DMS53 (cell line): ENCODE measurements at regions not wholly inside any gene's neighbourhood (a gene's known extent, or its start where the extent isn't known, plus 50 kb on each side); places are given as distances from the start of the nearest gene placed in this dataset.
"Not testable (repeated sequence)": the region's sequence is repeated elsewhere in the genome, so short reads cannot be mapped to it uniquely, and the experiment has no call there.

ENCODE experiments used
- DNase-seq: peaks from one replicate; lab custom pipeline; 2025; lab: John Stamatoyannopoulos, UW

- DNase-seq, result no peak
These were observed 128.0 kb upstream of the GPR12 start for GRCh38 chr13:26888632-26889031.

GRCh38 chr13:26887594-26887993, 127.0 kb upstream of the GPR12 start:
- no peak for DNase-seq

- DNase-seq, result no peak
These were observed 123.1 kb upstream of the GPR12 start for GRCh38 chr13:26883613-26884257.

GRCh38 chr13:26882731-26883130, 122.1 kb upstream of the GPR12 start:
- DNase-seq, result no peak

- DNase-seq, result peak; percentile 64
These were observed 120.6 kb upstream of the GPR12 start for GRCh38 chr13:26881154-26881553.

GRCh38 chr13:26880735-26881134, 120.1 kb upstream of the GPR12 start:
- peak; percentile 43 for DNase-seq

GRCh38 chr13:26878438-26878837, 117.9 kb upstream of the GPR12 start:
- no peak for DNase-seq

GRCh38 chr13:26873386-26873698, 112.8 kb upstream of the GPR12 start:
- no peak for DNase-seq

GRCh38 chr13:26872525-26873385, 112.2 kb upstream of the GPR12 start:
- DNase-seq, result peak; percentile 80

GRCh38 chr13:26867451-26868091, 107.0 kb upstream of the GPR12 start:
- DNase-seq, result peak; percentile 22

- DNase-seq, result no peak
These were observed 104.0 kb upstream of the GPR12 start for GRCh38 chr13:26864576-26864975.

- peak; percentile 19 for DNase-seq
These were observed 101.4 kb upstream of the GPR12 start for GRCh38 chr13:26861941-26862340.

- no peak for DNase-seq
These were observed 95.3 kb upstream of the GPR12 start for GRCh38 chr13:26855921-26856320.

- DNase-seq, result no peak
These were observed 94.5 kb upstream of the GPR12 start for GRCh38 chr13:26855071-26855470.

- no peak for DNase-seq
These were observed 92.7 kb upstream of the GPR12 start for GRCh38 chr13:26853323-26853722.

- DNase-seq, result no peak
These were observed 86.7 kb upstream of the GPR12 start for GRCh38 chr13:26847281-26847680.

- not testable (repeated sequence) for DNase-seq
These were observed 84.5 kb upstream of the GPR12 start for GRCh38 chr13:26845063-26845462.

GRCh38 chr13:26839682-26840081, 79.1 kb upstream of the GPR12 start:
- DNase-seq, result peak; percentile 41

- DNase-seq, result no peak
These were observed 78.2 kb upstream of the GPR12 start for GRCh38 chr13:26838821-26839220.

GRCh38 chr13:26837997-26838396, 77.4 kb upstream of the GPR12 start:
- DNase-seq, result peak; percentile 14

GRCh38 chr13:26837102-26837501, 76.5 kb upstream of the GPR12 start:
- no peak for DNase-seq

- no peak for DNase-seq
These were observed 76.0 kb upstream of the GPR12 start for GRCh38 chr13:26836626-26837025.

GRCh38 chr13:26834646-26835045, 74.1 kb upstream of the GPR12 start:
- no peak for DNase-seq
